Lower leg skin (tissue), 3 donors: ENCODE measurements at regions not wholly inside any gene's neighbourhood (a gene's known extent, or its start where the extent isn't known, plus 50 kb on each side); places are given as distances from the start of the nearest gene placed in this dataset.

Experiments
- POLR2A ChIP-seq, 2 donors: fragments of 450-650 bp; IDR thresholded peaks; one replicate each; pipeline ENCODE4 v1.6.1; 2016 to 2017; ENCODE audit warnings: antibody characterized with exemption in 2 of 2, mild to moderate bottlenecking in 1 of 2, moderate library complexity in 1 of 2
- TF ChIP-seq, protein P1 (sequence below), 3 donors: fragments of 450-650 bp; IDR thresholded peaks; one replicate each; pipeline ENCODE4 v1.5.1; 2016; ENCODE audit warnings: antibody characterized with exemption in 3 of 3, mild to moderate bottlenecking in 3 of 3, moderate library complexity in 2 of 3

DNA sequence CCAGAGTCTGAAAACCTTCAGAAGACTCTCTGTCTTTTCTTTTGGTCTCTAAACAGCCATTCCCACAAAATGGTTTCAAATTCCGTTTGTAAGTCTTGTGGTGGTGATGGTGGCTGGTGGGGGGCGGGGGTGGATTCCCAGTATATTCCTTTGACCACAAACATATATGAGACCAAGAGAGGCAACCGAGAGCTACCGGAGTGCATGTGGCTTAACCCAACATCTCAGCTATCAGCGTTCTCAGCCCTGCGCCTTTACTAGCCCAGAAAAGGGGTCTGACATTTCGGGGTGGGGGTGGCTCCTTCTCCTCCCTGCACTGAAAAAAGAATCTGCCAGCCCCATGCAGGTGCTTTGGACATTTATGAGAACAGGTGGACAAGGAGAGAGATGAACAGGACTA, 621.1 kb downstream of the ACTR3B start:
- TF ChIP-seq, protein P1, sequence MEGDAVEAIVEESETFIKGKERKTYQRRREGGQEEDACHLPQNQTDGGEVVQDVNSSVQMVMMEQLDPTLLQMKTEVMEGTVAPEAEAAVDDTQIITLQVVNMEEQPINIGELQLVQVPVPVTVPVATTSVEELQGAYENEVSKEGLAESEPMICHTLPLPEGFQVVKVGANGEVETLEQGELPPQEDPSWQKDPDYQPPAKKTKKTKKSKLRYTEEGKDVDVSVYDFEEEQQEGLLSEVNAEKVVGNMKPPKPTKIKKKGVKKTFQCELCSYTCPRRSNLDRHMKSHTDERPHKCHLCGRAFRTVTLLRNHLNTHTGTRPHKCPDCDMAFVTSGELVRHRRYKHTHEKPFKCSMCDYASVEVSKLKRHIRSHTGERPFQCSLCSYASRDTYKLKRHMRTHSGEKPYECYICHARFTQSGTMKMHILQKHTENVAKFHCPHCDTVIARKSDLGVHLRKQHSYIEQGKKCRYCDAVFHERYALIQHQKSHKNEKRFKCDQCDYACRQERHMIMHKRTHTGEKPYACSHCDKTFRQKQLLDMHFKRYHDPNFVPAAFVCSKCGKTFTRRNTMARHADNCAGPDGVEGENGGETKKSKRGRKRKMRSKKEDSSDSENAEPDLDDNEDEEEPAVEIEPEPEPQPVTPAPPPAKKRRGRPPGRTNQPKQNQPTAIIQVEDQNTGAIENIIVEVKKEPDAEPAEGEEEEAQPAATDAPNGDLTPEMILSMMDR (IDR thresholded peaks at IDR 0.05): no peak
- TF ChIP-seq POLR2A (IDR thresholded peaks at IDR 0.05): no peak
